GM19025 (cell line): ENCODE measurements at regions not wholly inside any gene's neighbourhood (a gene's known extent, or its start where the extent isn't known, plus 50 kb on each side); places are given as distances from the start of the nearest gene placed in this dataset.

Experiments used
- ATAC-seq: cut with Tn5 transposase; IDR thresholded peaks from one replicate; pipeline ENCODE4 v1.9.1; 2021; ENCODE audit warnings: mild to moderate bottlenecking, low read depth, moderate library complexity; ENCODE audit not compliant: unreplicated experiment

DNA sequence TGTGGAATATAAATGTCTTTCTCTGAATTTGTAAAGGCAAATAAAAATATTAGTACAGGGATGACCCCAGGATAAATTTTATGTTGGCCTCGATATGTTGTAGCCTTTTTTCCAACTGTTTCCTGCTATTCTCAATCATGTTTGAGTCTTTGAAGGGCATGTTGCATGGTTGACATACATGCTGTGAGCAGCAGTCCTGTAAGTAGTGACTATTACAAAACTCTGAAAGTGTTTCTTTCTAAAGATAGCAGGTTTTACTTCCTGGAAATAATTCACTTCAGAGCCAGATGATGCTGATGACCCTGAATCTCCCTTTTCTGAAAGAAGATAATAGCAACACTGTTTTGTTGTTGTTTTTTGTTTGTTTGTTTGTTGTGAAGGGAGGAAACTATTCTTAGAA, 393.0 kb upstream of the GNPDA2 start:
- ATAC-seq: no peak

DNA sequence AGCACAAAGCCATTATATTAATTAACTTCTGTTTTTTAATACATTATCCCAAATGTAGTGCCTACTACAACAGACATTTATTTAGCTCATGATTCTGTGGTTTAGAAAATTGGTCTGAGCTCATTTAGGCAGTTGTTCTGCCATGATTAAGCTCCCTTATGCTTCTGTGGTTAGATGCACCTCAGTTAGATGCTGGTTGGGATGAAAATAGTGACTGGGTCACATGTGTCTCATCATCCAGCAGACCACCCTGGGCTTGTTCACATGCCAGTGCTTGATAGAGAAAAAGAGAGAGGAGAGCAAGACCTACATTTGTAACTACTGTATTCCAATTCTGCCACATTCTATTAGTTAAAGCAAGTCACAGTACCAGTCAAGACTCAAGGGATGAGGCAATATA, 376.4 kb upstream of the GNPDA2 start:
- no peak for ATAC-seq

- no peak for ATAC-seq
These were observed 374.8 kb upstream of the GNPDA2 start for GRCh38 chr4:45100956-45101818.

GRCh38 chr4:45099471-45099870, 373.1 kb upstream of the GNPDA2 start:
- no peak for ATAC-seq

- no peak for ATAC-seq
These were observed 368.3 kb upstream of the GNPDA2 start for GRCh38 chr4:45094684-45095083.

DNA sequence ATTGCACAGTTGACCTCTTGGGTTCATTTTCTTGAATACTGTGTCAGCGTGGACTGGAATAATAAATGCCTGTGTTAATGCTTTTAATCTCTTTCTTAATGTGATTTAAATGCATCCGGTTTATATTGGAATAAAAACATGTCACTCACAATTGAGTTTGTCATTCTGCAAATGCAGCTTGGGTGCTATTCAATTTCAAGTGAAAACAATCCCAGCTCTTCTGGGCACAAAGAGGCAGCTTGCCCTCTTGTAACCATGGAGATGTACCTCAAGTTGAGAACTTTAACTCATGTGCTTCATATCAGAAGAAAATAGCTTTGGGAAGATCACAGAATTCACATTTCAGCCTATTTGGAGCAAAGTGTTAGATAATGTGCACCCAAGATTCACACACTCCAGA, 355.7 kb upstream of the GNPDA2 start:
- no peak for ATAC-seq

GRCh38 chr4:45079616-45080015, 353.3 kb upstream of the GNPDA2 start:
- ATAC-seq: no peak

- no peak for ATAC-seq
These were observed 351.8 kb upstream of the GNPDA2 start for GRCh38 chr4:45078201-45078600.

GRCh38 chr4:45072981-45073380, 346.6 kb upstream of the GNPDA2 start:
- ATAC-seq: peak; percentile 71

GRCh38 chr4:45064741-45065140, 338.4 kb upstream of the GNPDA2 start:
- no peak for ATAC-seq

- ATAC-seq: no peak
These were observed 337.3 kb upstream of the GNPDA2 start for GRCh38 chr4:45063696-45064095.

DNA sequence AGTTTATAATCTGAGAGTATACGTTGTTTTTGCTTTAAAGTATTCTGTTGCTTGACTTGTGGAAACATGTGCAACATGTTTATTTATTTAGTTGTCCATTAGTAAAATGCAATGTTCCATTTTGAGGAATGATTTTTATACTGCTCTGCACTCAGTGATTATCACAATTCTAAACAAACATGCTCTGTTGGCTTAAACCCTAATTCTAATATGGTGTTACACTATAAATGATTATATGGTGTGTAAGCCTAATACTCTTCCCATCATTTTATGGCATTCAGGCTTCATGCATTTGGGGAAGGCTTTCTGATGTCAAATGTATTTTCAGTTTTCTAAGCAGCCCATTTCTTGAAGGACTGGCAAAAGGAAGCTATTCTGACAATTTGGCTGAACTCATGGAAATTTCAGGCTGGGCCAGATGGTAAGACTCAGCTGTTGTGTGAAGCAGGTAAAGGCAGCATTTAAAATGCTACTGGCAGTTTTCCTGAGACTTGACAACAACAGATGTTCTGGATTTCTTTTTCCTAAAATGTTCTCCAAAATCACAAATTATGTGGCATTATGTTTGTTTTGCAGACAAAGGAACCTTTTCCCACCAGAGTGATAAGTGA, 336.7 kb upstream of the GNPDA2 start:
- no peak for ATAC-seq

- ATAC-seq: no peak
These were observed 317.6 kb upstream of the GNPDA2 start for GRCh38 chr4:45043911-45044310.

DNA sequence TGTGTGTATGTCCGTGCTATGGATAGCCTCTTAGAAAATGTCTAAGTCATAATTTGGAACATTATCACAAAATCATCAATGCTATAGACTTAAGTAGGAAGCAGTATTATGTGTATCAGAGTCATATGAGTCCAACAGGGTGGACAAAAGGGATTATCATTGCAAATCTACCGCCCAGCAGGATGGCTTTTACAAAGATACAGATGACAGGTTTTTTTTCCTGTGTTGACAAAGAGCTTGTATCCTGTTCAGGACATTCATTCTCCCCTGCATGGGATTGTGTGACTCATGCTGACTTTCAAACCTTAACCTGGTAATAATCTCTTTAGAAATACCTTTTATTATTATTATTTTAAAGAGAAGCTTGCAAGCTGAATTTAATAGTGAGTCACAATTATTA, 310.3 kb upstream of the GNPDA2 start:
- ATAC-seq: no peak

- no peak for ATAC-seq
These were observed 307.5 kb upstream of the GNPDA2 start for GRCh38 chr4:45033676-45034419.

- no peak for ATAC-seq
These were observed 303.7 kb upstream of the GNPDA2 start for GRCh38 chr4:45030059-45030458.

- no peak for ATAC-seq
These were observed 281.2 kb upstream of the GNPDA2 start for GRCh38 chr4:45007508-45007907.

GRCh38 chr4:45006078-45006477, 279.7 kb upstream of the GNPDA2 start:
- ATAC-seq: no peak

DNA sequence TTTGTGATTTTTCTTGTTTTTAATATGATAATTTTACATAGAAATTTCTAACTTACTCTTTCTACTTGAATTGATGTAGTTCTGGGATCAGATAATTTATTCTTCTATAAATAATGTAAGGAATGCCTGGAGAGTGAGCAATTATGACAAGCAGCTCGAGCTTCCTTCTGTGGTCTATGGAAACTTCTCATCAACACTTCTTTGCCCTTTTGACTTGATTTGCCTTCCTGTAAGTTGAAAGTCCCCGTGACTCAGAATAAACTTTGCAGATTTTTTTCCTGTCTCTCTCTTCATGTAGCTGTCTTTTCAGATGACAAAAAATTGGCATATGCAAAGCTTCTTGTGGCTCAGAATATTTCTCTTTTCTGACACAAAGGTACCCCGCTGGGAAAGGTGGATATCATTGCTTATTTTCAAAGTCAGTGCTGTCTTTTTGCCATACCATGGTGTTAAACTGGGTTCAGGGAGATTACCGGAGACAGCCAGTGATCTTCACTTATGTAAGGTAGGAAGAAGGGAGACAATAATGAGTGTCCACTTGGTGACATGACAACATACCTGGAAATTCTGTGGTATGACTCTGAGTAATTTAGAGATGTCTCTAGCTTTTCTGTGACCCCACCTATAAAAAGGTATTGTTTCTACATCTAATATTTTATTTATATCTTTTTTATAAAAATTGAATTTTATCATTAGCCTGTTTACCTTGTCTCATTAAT, 278.6 kb upstream of the GNPDA2 start:
- no peak for ATAC-seq

DNA sequence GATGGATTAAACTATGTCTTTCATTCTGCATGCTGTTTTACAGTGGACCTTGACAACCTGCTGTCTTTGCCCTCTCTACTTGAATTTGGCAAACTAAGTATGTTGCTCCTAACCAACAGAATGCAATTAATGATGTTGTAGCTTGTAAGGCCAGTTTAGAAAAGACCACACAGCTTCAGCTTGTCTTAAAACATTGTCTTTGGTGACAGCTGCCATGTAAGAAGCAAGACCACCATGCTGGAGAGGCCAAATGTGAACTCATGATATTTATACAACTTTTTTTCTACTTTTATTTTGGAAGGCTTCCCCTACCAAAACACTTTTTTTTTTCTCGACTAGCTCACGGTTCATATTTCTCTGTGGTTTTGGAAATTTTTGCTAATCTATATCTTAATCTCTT, 278.0 kb upstream of the GNPDA2 start:
- no peak for ATAC-seq
